A673 (cell line): ENCODE measurements at regions not wholly inside any gene's neighbourhood (a gene's known extent, or its start where the extent isn't known, plus 50 kb on each side); places are given as distances from the start of the nearest gene placed in this dataset.

ENCODE experiments used
- BruUV-seq: library from RNA; stranded (reverse); fragments of 400-500 nt; replicated peaks from 2 replicates; lab custom pipeline; 2021; lab: Mats Ljungman, UMichigan
- CTCF ChIA-PET: fragments of 300-600 bp; sonication (Branson Sonifier 250); formaldehyde crosslinking; loops from one replicate; lab custom pipeline; 2022; ENCODE audit warnings: antibody characterized with exemption; lab: Charles Lee
- POLR2A ChIA-PET: fragments of 300-600 bp; sonication (Branson Sonifier 250); formaldehyde crosslinking; loops from one replicate; lab custom pipeline; 2022; ENCODE audit warnings: antibody characterized with exemption; ENCODE audit not compliant: low non-redundant PET; lab: Charles Lee
- DNase-seq: peaks from one replicate; pipeline ENCODE4 v3.0.0-alpha.2; 2015; ENCODE audit warnings: low spot score
- H3K27ac ChIP-seq: fragments of 200-600 bp; sonication (generic); 2 replicates; pipeline ENCODE4 v1.5.1; 2016; ENCODE audit warnings: mixed run types, low read depth, mild to moderate bottlenecking, mixed read lengths, antibody characterized with exemption, low read length; ENCODE audit not compliant: poor library complexity, severe bottlenecking
- H3K27me3 ChIP-seq: fragments of 200-600 bp; sonication (generic); replicated peaks from 2 replicates; pipeline ENCODE4 v1.6.1; 2017; ENCODE audit warnings: mixed run types, low read depth, mild to moderate bottlenecking, mixed read lengths, antibody characterized with exemption, low read length; ENCODE audit not compliant: insufficient read depth, poor library complexity
- H3K36me3 ChIP-seq: fragments of 200-600 bp; sonication (generic); 2 replicates; pipeline ENCODE4 v1.6.1; 2016; ENCODE audit warnings: mixed run types, mild to moderate bottlenecking, mixed read lengths, antibody characterized with exemption, low read length; ENCODE audit not compliant: insufficient read depth, poor library complexity, severe bottlenecking
- H3K4me1 ChIP-seq: fragments of 200-600 bp; sonication (generic); 2 replicates; pipeline ENCODE4 v1.6.1; 2017; ENCODE audit warnings: mixed run types, mild to moderate bottlenecking, mixed read lengths, antibody characterized with exemption, low read length; ENCODE audit not compliant: insufficient read depth, poor library complexity, severe bottlenecking
- H3K4me3 ChIP-seq: fragments of 200-600 bp; sonication (generic); 2 replicates; pipeline ENCODE4 v1.5.1; 2016; ENCODE audit warnings: low read depth, mixed run types, mild to moderate bottlenecking, mixed read lengths, low read length; ENCODE audit not compliant: poor library complexity, severe bottlenecking
- H3K9me3 ChIP-seq: fragments of 200-600 bp; sonication (generic); 2 replicates; pipeline ENCODE4 v1.6.1; 2016; ENCODE audit warnings: mixed run types, low read depth, mild to moderate bottlenecking, mixed read lengths, antibody characterized with exemption, low read length; ENCODE audit not compliant: poor library complexity, severe bottlenecking
- EZH2 ChIP-seq: fragments of 200-600 bp; sonication (generic); IDR thresholded peaks from 2 replicates; pipeline ENCODE4 v1.6.1; 2017; ENCODE audit warnings: borderline replicate concordance, low read depth, mild to moderate bottlenecking, mixed read lengths, antibody characterized with exemption, low read length; ENCODE audit not compliant: poor library complexity, severe bottlenecking
- intact Hi-C: fragments of 100-400 bp; cut with micrococcal nuclease; formaldehyde crosslinking; loops from one replicate; pipeline ENCODE4 v1.10.0; 2022; ENCODE audit not compliant: unreplicated experiment
- TF ChIP-seq, protein P1 (sequence below): fragments of 300-800, 200-600 bp; sonication (generic); conservative IDR thresholded peaks from 2 replicates; pipeline ENCODE4 v1.5.1; 2017; ENCODE audit warnings: low read depth, mild to moderate bottlenecking, antibody characterized with exemption, low read length, moderate library complexity, mixed read lengths

DNA sequence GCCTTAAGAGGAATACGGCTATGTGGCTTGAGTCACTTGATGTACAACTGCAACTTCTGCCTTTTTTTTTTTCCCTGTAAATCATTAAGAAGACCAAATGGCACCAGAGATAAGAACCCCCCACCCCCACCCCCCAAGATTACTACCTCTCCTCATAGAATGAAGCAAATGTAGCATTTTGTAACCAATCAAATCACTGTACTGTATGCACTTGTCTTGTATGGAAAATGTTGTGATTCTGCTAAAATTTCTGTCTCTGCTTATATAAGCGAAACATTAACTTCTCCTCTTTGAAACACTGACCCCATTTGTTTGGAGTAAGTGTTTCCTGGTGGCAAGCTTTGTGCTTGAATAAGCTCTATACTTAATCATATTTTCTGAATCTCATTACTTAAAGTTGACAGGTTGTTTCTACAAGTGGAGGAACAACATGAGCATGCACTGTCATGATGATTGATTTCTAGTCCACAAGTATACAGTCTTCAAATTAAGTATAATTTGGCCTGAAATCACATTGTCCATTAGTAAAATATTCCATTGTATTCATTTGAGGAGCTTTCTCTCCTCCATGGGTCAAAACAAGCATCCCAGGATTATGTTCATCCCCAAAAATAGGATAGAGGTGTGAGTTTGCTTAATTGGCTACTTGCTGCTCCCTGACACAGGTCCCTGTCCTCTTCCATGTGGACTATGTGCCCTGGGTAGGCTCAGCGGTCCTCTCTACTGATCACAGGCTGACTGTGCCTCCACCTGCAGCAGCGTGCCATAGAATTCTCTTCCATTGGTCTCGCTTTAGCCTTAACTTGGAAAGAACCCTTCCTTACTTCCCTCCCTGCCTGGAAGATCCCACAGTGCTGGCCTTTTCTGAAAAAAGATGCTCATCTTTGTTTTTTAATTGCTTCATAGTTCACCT lies 104.0 kb upstream of the BMP2K start:
- BruUV-seq, result no TSS peak
- no peaks in the 10 kb centered on the region for H3K36me3 ChIP-seq
- intact Hi-C loops, result no loop called here
- no peaks in the 10 kb centered on the region for H3K27me3 ChIP-seq
- no peak overlapping the region for H3K4me3 ChIP-seq
- H3K9me3 ChIP-seq, result no peaks in the 10 kb centered on the region
- POLR2A ChIA-PET, result no interaction called here
- CTCF ChIA-PET, result no interaction called here
- TF ChIP-seq, protein P1, sequence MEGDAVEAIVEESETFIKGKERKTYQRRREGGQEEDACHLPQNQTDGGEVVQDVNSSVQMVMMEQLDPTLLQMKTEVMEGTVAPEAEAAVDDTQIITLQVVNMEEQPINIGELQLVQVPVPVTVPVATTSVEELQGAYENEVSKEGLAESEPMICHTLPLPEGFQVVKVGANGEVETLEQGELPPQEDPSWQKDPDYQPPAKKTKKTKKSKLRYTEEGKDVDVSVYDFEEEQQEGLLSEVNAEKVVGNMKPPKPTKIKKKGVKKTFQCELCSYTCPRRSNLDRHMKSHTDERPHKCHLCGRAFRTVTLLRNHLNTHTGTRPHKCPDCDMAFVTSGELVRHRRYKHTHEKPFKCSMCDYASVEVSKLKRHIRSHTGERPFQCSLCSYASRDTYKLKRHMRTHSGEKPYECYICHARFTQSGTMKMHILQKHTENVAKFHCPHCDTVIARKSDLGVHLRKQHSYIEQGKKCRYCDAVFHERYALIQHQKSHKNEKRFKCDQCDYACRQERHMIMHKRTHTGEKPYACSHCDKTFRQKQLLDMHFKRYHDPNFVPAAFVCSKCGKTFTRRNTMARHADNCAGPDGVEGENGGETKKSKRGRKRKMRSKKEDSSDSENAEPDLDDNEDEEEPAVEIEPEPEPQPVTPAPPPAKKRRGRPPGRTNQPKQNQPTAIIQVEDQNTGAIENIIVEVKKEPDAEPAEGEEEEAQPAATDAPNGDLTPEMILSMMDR, result no peak
- no peaks in the 10 kb centered on the region for H3K4me1 ChIP-seq
- no peak for DNase-seq
- no peak overlapping the region for H3K27ac ChIP-seq

- POLR2A ChIA-PET, result no interaction called here
- no TSS peak for BruUV-seq
- H3K9me3 ChIP-seq, result no peaks in the 10 kb centered on the region
- no peak overlapping the region for H3K27ac ChIP-seq
- H3K36me3 ChIP-seq, result no peaks in the 10 kb centered on the region
- no peak for DNase-seq
- H3K4me3 ChIP-seq, result no peak overlapping the region
- no peaks in the 10 kb centered on the region for H3K27me3 ChIP-seq
- CTCF ChIA-PET, result no interaction called here
- H3K4me1 ChIP-seq, result no peaks in the 10 kb centered on the region
- TF ChIP-seq, protein P1, result no peak
- TF ChIP-seq EZH2, result no peak
- intact Hi-C loops, result no loop called here
These were observed 102.8 kb upstream of the BMP2K start for GRCh38 chr4:78673337-78673736.

DNA sequence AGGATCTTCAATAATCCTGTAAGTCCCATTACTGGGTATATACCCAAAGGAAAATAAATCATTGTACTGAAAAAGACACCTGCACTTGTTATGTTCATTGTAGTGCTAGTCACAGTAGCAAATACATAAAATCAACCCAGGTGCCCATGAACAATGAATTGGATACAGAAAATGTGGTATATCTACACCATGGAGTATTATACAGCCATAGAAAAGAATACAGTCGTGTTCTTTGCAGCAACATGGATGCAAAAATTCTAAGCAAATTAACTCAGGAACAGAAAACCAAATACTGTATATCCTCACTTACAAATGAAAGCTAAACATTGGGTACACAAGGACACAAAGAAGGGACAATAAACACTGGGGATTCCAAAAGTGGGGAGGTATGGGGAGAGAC lies 100.8 kb upstream of the BMP2K start:
- TF ChIP-seq, protein P1, result no peak
- no peak for TF ChIP-seq EZH2
- Histone ChIP-seq H3K36me3 (no peaks in the 10 kb centered on the region), H3K27ac (no peak overlapping the region), H3K4me1 (no peaks in the 10 kb centered on the region), H3K9me3 (no peaks in the 10 kb centered on the region), H3K4me3 (no peak overlapping the region), H3K27me3 (no peaks in the 10 kb centered on the region)
- ChIA-PET POLR2A (no interaction called here), CTCF (no interaction called here)
- intact Hi-C loops, result no loop called here
- BruUV-seq, result no TSS peak
- DNase-seq, result no peak
